Common myeloid progenitor, CD34-positive (primary cell): ENCODE measurements at regions not wholly inside any gene's neighbourhood (a gene's known extent, or its start where the extent isn't known, plus 50 kb on each side); places are given as distances from the start of the nearest gene placed in this dataset.
"Not testable (repeated sequence)": the region's sequence is repeated elsewhere in the genome, so short reads cannot be mapped to it uniquely, and the experiment has no call there.

Source experiments
- CTCF ChIA-PET: fragments of 350-600 bp; sonication (Branson Sonifier 250); formaldehyde crosslinking; loops from one replicate; lab custom pipeline; 2021; ENCODE audit warnings: antibody characterized with exemption; lab: Charles Lee
- POLR2A ChIA-PET: fragments of 350-600 bp; sonication (Branson Sonifier 250); formaldehyde crosslinking; loops from one replicate; lab custom pipeline; 2021; ENCODE audit warnings: antibody characterized with exemption; lab: Charles Lee
- DNase-seq, 3 donors: peaks; one replicate each; pipeline versions ENCODE4 v3.0.0 to v3.0.0-alpha.2; 2013
- H3K27ac ChIP-seq, 2 experiments: 1 replicate in 1 of 2; 2 replicates in 1 of 2; pipeline ENCODE4 v1.7.0; 2013; ENCODE audit warnings: inconsistent platforms in 2 of 2, low read length in 2 of 2, mild to moderate bottlenecking in 2 of 2, low read depth in 1 of 2, moderate library complexity in 1 of 2; ENCODE audit not compliant: severe bottlenecking in 2 of 2, insufficient read depth in 1 of 2, poor library complexity in 1 of 2
- H3K27me3 ChIP-seq, 5 experiments: replicated peaks in 2 of 5; 1 replicate in 3 of 5; 2 replicates in 2 of 5; pipeline versions ENCODE4 v1.6.1 to v1.7.0; 2013; ENCODE audit warnings: low read length in 4 of 5, mild to moderate bottlenecking in 2 of 5, moderate library complexity in 2 of 5, inconsistent platforms in 1 of 5; ENCODE audit not compliant: insufficient read depth in 5 of 5, control insufficient read depth in 4 of 5
- H3K36me3 ChIP-seq, 4 experiments: 1 replicate in 2 of 4; 2 replicates in 2 of 4; pipeline versions ENCODE4 v1.6.1 to v1.7.0; 2013; ENCODE audit warnings: low read length in 3 of 4, control low read depth in 1 of 4, mild to moderate bottlenecking in 1 of 4; ENCODE audit not compliant: control insufficient read depth in 4 of 4, insufficient read depth in 4 of 4
- H3K4me1 ChIP-seq, 4 experiments: 1 replicate in 3 of 4; 2 replicates in 1 of 4; pipeline versions ENCODE4 v1.6.1 to v1.7.1; 2013; ENCODE audit warnings: low read length in 3 of 4, mild to moderate bottlenecking in 3 of 4, control low read depth in 1 of 4, inconsistent platforms in 1 of 4, moderate library complexity in 1 of 4; ENCODE audit not compliant: control insufficient read depth in 4 of 4, insufficient read depth in 4 of 4; ENCODE audit errors: control extremely low read depth in 1 of 4
- H3K4me3 ChIP-seq, 7 experiments: 1 replicate in 4 of 7; 2 replicates in 3 of 7; pipeline versions ENCODE4 v1.5.1 to v1.7.0; 2013; ENCODE audit warnings: mild to moderate bottlenecking in 7 of 7, low read length in 6 of 7, moderate library complexity in 6 of 7, inconsistent platforms in 2 of 7, low read depth in 2 of 7, control low read depth in 1 of 7; ENCODE audit not compliant: insufficient read depth in 4 of 7, control insufficient read depth in 1 of 7; ENCODE audit errors: extremely low read depth in 1 of 7
- H3K9me3 ChIP-seq, 5 experiments: 1 replicate in 4 of 5; 2 replicates in 1 of 5; pipeline versions ENCODE4 v1.6.1 to v1.7.1; 2013; ENCODE audit warnings: low read length in 4 of 5, mild to moderate bottlenecking in 2 of 5, inconsistent platforms in 1 of 5, low read depth in 1 of 5, moderate library complexity in 1 of 5; ENCODE audit not compliant: control insufficient read depth in 4 of 5, insufficient read depth in 2 of 5; ENCODE audit errors: control extremely low read depth in 1 of 5
- WGBS: methylation state at CpG from one replicate; pipeline ENCODE4 v1.1.5; 2013; ENCODE audit not compliant: insufficient coverage; 5-methylcytosine and 5-hydroxymethylcytosine counted together

- Histone ChIP-seq H3K27me3 (peaks cover 0 to 5% (median 2%) of the 10 kb centered on the region in 5 experiments), H3K36me3 (no peaks in the 10 kb centered on the region), H3K9me3 (no peaks in the 10 kb centered on the region), H3K4me1 (no peaks in the 10 kb centered on the region), H3K4me3 (no peak overlapping the region), H3K27ac (no peak overlapping the region)
- CTCF ChIA-PET, result interaction anchor here (1.0 kb wide), 1 partner anchor 10 kb away, joined by 3 read pairs; no protein-coding TSS in a partner anchor
- POLR2A ChIA-PET, result no interaction called here
- no peak for DNase-seq
- 95% methylated on average over 2 of the region's 2 CpGs for WGBS
Measured at GRCh38 chr2:216932113-216932862, 72.4 kb upstream of the TNP1 start.

GRCh38 chr2:216930716-216931115 lies 70.9 kb upstream of the TNP1 start:
- no peak for DNase-seq
- ChIA-PET POLR2A (no interaction called here), CTCF (no interaction called here)
- Histone ChIP-seq H3K27ac (no peak overlapping the region), H3K9me3 (no peaks in the 10 kb centered on the region), H3K27me3 (peaks cover 0 to 2% (median 0%) of the 10 kb centered on the region in 5 experiments), H3K4me1 (no peaks in the 10 kb centered on the region), H3K4me3 (no peak overlapping the region), H3K36me3 (no peaks in the 10 kb centered on the region)
- WGBS, result 60% methylated on average over 1 of the region's 2 CpGs

- POLR2A ChIA-PET, DNase-seq, CTCF ChIA-PET, H3K4me3 ChIP-seq, H3K27me3 ChIP-seq, H3K9me3 ChIP-seq, H3K4me1 ChIP-seq, H3K36me3 ChIP-seq, H3K27ac ChIP-seq: not testable (repeated sequence)
- 100% methylated on average over 1 of the region's 4 CpGs for WGBS
Measured at GRCh38 chr2:216929338-216929737, 69.5 kb upstream of the TNP1 start.

- H3K27ac ChIP-seq, result no peak overlapping the region
- ChIA-PET CTCF (no interaction called here), POLR2A (no interaction called here)
- no peaks in the 10 kb centered on the region for H3K4me1 ChIP-seq
- H3K36me3 ChIP-seq, result no peaks in the 10 kb centered on the region
- peaks cover 0 to 2% (median 0%) of the 10 kb centered on the region in 5 experiments for H3K27me3 ChIP-seq
- 23% methylated on average over 5 of the region's 5 CpGs for WGBS
- H3K9me3 ChIP-seq, result no peaks in the 10 kb centered on the region
- no peak overlapping the region for H3K4me3 ChIP-seq
- DNase-seq, result no peak
Measured at GRCh38 chr2:216927163-216927562, 67.3 kb upstream of the TNP1 start.

GRCh38 chr2:216925636-216926366 lies 65.9 kb upstream of the TNP1 start:
- DNase-seq, result no peak
- ChIA-PET POLR2A (interaction anchor here (0.6 kb wide), 2 partner anchors 459 to 811 kb away, joined by 3 read pairs; no protein-coding TSS in a partner anchor), CTCF (no interaction called here)
- H3K9me3 ChIP-seq, result no peaks in the 10 kb centered on the region
- H3K36me3 ChIP-seq, result no peaks in the 10 kb centered on the region
- 95% methylated on average over 4 of the region's 6 CpGs for WGBS
- H3K27ac ChIP-seq, result no peak overlapping the region
- no peak overlapping the region for H3K4me3 ChIP-seq
- H3K4me1 ChIP-seq, result no peaks in the 10 kb centered on the region
- peaks cover 0 to 2% (median 0%) of the 10 kb centered on the region in 5 experiments for H3K27me3 ChIP-seq

GRCh38 chr2:216925006-216925405 lies 65.1 kb upstream of the TNP1 start:
- no peak overlapping the region for H3K4me3 ChIP-seq
- H3K36me3 ChIP-seq, result no peaks in the 10 kb centered on the region
- H3K27ac ChIP-seq, result no peak overlapping the region
- CTCF ChIA-PET, result no interaction called here
- peaks cover 0 to 2% (median 0%) of the 10 kb centered on the region in 5 experiments for H3K27me3 ChIP-seq
- POLR2A ChIA-PET, result no interaction called here
- no peaks in the 10 kb centered on the region for H3K9me3 ChIP-seq
- no peak for DNase-seq
- 97% methylated on average over 4 of the region's 4 CpGs for WGBS
- H3K4me1 ChIP-seq, result no peaks in the 10 kb centered on the region

GRCh38 chr2:216923706-216924105 lies 63.8 kb upstream of the TNP1 start:
- H3K9me3 ChIP-seq, result no peaks in the 10 kb centered on the region
- DNase-seq, result no peak
- ChIA-PET CTCF (no interaction called here), POLR2A (no interaction called here)
- H3K27me3 ChIP-seq, result peaks cover 0 to 2% (median 0%) of the 10 kb centered on the region in 5 experiments
- 80% methylated on average over 1 of the region's 3 CpGs for WGBS
- H3K4me1 ChIP-seq, result no peaks in the 10 kb centered on the region
- H3K4me3 ChIP-seq, result no peak overlapping the region
- H3K27ac ChIP-seq, result no peak overlapping the region
- no peaks in the 10 kb centered on the region for H3K36me3 ChIP-seq
